HuH-7.5 (cell line): ENCODE measurements at regions not wholly inside any gene's neighbourhood (a gene's known extent, or its start where the extent isn't known, plus 50 kb on each side); places are given as distances from the start of the nearest gene placed in this dataset.
"Not testable (repeated sequence)": the region's sequence is repeated elsewhere in the genome, so short reads cannot be mapped to it uniquely, and the experiment has no call there.

ENCODE experiments used
- DNase-seq: peaks from one replicate; pipeline ENCODE4 v3.0.0; 2011; ENCODE audit warnings: low spot score

GRCh38 chr6:67558985-67559384 lies 1076.1 kb upstream of the ADGRB3 start:
- no peak for DNase-seq

- no peak for DNase-seq
Observed at GRCh38 chr6:67544851-67545452, 1090.1 kb upstream of the ADGRB3 start.

GRCh38 chr6:67541586-67541985 lies 1093.5 kb upstream of the ADGRB3 start:
- DNase-seq, result no peak

GRCh38 chr6:67538032-67538431 lies 1097.0 kb upstream of the ADGRB3 start:
- no peak for DNase-seq

GRCh38 chr6:67535946-67536345 lies 1099.1 kb upstream of the ADGRB3 start:
- DNase-seq, result no peak

- DNase-seq, result no peak
Observed at GRCh38 chr6:67506352-67506751, 1128.7 kb upstream of the ADGRB3 start.

- DNase-seq, result no peak
Observed at GRCh38 chr6:67501755-67502154, 1133.3 kb upstream of the ADGRB3 start.

- no peak for DNase-seq
Observed at GRCh38 chr6:67497749-67498148, 1137.3 kb upstream of the ADGRB3 start.

- DNase-seq, result no peak
Observed at GRCh38 chr6:67496191-67496590, 1138.9 kb upstream of the ADGRB3 start.

GRCh38 chr6:67493682-67494081 lies 1141.4 kb upstream of the ADGRB3 start:
- DNase-seq, result no peak

GRCh38 chr6:67475700-67476099 lies 1159.4 kb upstream of the ADGRB3 start:
- DNase-seq, result no peak

GRCh38 chr6:67467341-67467740 lies 1167.7 kb upstream of the ADGRB3 start:
- no peak for DNase-seq

GRCh38 chr6:67462725-67463124 lies 1172.4 kb upstream of the ADGRB3 start:
- not testable (repeated sequence) for DNase-seq

GRCh38 chr6:67459556-67459955 lies 1175.5 kb upstream of the ADGRB3 start:
- no peak for DNase-seq

GRCh38 chr6:67458265-67458664 lies 1176.8 kb upstream of the ADGRB3 start:
- DNase-seq, result no peak

- no peak for DNase-seq
Observed at GRCh38 chr6:67451874-67452273, 1183.2 kb upstream of the ADGRB3 start.

GRCh38 chr6:67450641-67451040 lies 1184.4 kb upstream of the ADGRB3 start:
- no peak for DNase-seq

GRCh38 chr6:67449602-67450001 lies 1185.5 kb upstream of the ADGRB3 start:
- DNase-seq, result no peak

GRCh38 chr6:67433124-67433523 lies 1202.0 kb upstream of the ADGRB3 start:
- DNase-seq, result no peak

- no peak for DNase-seq
Observed at GRCh38 chr6:67431076-67431475, 1204.0 kb upstream of the ADGRB3 start.

GRCh38 chr6:67426686-67427085 lies 1208.4 kb upstream of the ADGRB3 start:
- DNase-seq, result not testable (repeated sequence)

GRCh38 chr6:67412035-67412434 lies 1223.0 kb upstream of the ADGRB3 start:
- DNase-seq, result no peak

- DNase-seq, result no peak
Observed at GRCh38 chr6:67411036-67411435, 1224.0 kb upstream of the ADGRB3 start.

GRCh38 chr6:67394254-67394653 lies 1240.8 kb upstream of the ADGRB3 start:
- no peak for DNase-seq

GRCh38 chr6:67393356-67393755 lies 1241.7 kb upstream of the ADGRB3 start:
- DNase-seq, result no peak
